CD14-positive monocyte (primary cell): ENCODE measurements at regions not wholly inside any gene's neighbourhood (a gene's known extent, or its start where the extent isn't known, plus 50 kb on each side); places are given as distances from the start of the nearest gene placed in this dataset.

Experiments
- DNase-seq, 3 donors: peaks; one replicate each; pipeline ENCODE4 v3.0.0-alpha.2; 2011 to 2022
- H2AFZ ChIP-seq: 2 replicates; pipeline ENCODE4 v1.6.0; 2012; ENCODE audit warnings: mild to moderate bottlenecking, low read depth, low read length, inconsistent platforms; ENCODE audit not compliant: insufficient read depth, poor library complexity, severe bottlenecking
- H3K27ac ChIP-seq, 2 donors: 1 replicate in 1 of 2; 2 replicates in 1 of 2; pipeline ENCODE4 v1.5.1; 2012 to 2013; ENCODE audit warnings: low read length in 2 of 2, control low read depth in 1 of 2, inconsistent platforms in 1 of 2, low read depth in 1 of 2, mild to moderate bottlenecking in 1 of 2
- H3K27me3 ChIP-seq, 2 donors: one replicate each; pipeline versions ENCODE4 v1.6.0 to v1.6.1; 2011 to 2013; ENCODE audit warnings: low read length in 2 of 2; ENCODE audit not compliant: control insufficient read depth in 2 of 2, insufficient read depth in 2 of 2
- H3K36me3 ChIP-seq, 2 donors: replicated peaks in 1 of 2; 1 replicate in 1 of 2; 2 replicates in 1 of 2; pipeline versions ENCODE4 v1.5.1 to v1.6.1; 2012 to 2013; ENCODE audit warnings: low read length in 2 of 2, control low read depth in 1 of 2, inconsistent platforms in 1 of 2, mild to moderate bottlenecking in 1 of 2; ENCODE audit not compliant: insufficient read depth in 2 of 2, control insufficient read depth in 1 of 2
- H3K4me1 ChIP-seq, 2 donors: 1 replicate in 1 of 2; 2 replicates in 1 of 2; pipeline versions ENCODE4 v1.5.1 to v1.6.1; 2012 to 2013; ENCODE audit warnings: low read length in 2 of 2, control low read depth in 1 of 2, inconsistent platforms in 1 of 2, mild to moderate bottlenecking in 1 of 2, moderate library complexity in 1 of 2; ENCODE audit not compliant: insufficient read depth in 2 of 2, control insufficient read depth in 1 of 2
- H3K4me2 ChIP-seq: replicated peaks from 2 replicates; pipeline ENCODE3; 2012; ENCODE audit warnings: low read length, moderate library complexity, mild to moderate bottlenecking; ENCODE audit not compliant: poor library complexity, severe bottlenecking; ENCODE audit errors: extremely low read depth
- H3K4me3 ChIP-seq, 3 experiments: fragments of 200-600 bp in 1 of 3; sonication (generic) in 1 of 3; replicated peaks in 1 of 3; 1 replicate in 2 of 3; 2 replicates in 1 of 3; pipeline ENCODE4 v1.5.1; 2011 to 2013; ENCODE audit warnings: low read length in 3 of 3, mild to moderate bottlenecking in 3 of 3, control low read depth in 2 of 3, low read depth in 2 of 3, inconsistent platforms in 1 of 3, moderate library complexity in 1 of 3
- H3K79me2 ChIP-seq: 2 replicates; pipeline ENCODE4 v1.6.0; 2012; ENCODE audit warnings: mild to moderate bottlenecking, control low read depth, inconsistent platforms, low read length, moderate library complexity; ENCODE audit not compliant: insufficient read depth
- H3K9ac ChIP-seq: 2 replicates; pipeline ENCODE4 v1.6.0; 2017; ENCODE audit warnings: low read length, mild to moderate bottlenecking; ENCODE audit not compliant: insufficient read depth, poor library complexity, severe bottlenecking
- H3K9me3 ChIP-seq, 2 donors: replicated peaks in 1 of 2; 1 replicate in 1 of 2; 2 replicates in 1 of 2; pipeline versions ENCODE4 v1.5.1 to v1.6.1; 2012 to 2013; ENCODE audit warnings: low read length in 2 of 2, control low read depth in 1 of 2; ENCODE audit not compliant: control insufficient read depth in 1 of 2, insufficient read depth in 1 of 2
- H4K20me1 ChIP-seq: 2 replicates; pipeline ENCODE4 v1.6.0; 2012; ENCODE audit warnings: mild to moderate bottlenecking, low read length, control low read depth, moderate library complexity; ENCODE audit not compliant: insufficient read depth
- H3K27ac Mint-ChIP-seq, 7 donors: one replicate each; pipeline ENCODE4 v1.8.0; 2020; ENCODE audit warnings: mild to moderate bottlenecking in 7 of 7, mixed read lengths in 7 of 7, moderate library complexity in 6 of 7, inconsistent platforms in 2 of 7
- H3K27me3 Mint-ChIP-seq, 3 donors: one replicate each; pipeline ENCODE4 v1.8.0; 2021 to 2022; ENCODE audit warnings: low read depth in 3 of 3, mild to moderate bottlenecking in 3 of 3, mixed read lengths in 3 of 3, moderate library complexity in 3 of 3, inconsistent platforms in 1 of 3
- H3K36me3 Mint-ChIP-seq, 2 donors: one replicate each; pipeline ENCODE4 v1.8.0; 2020; ENCODE audit warnings: mixed read lengths in 2 of 2, inconsistent platforms in 1 of 2, mild to moderate bottlenecking in 1 of 2
- H3K4me1 Mint-ChIP-seq: one replicate; pipeline ENCODE4 v1.8.0; 2020; ENCODE audit warnings: mild to moderate bottlenecking, mixed read lengths
- H3K4me3 Mint-ChIP-seq, 2 donors: one replicate each; pipeline ENCODE4 v1.8.0; 2020; ENCODE audit warnings: mild to moderate bottlenecking in 2 of 2, mixed read lengths in 2 of 2, moderate library complexity in 1 of 2
- H3K9me3 Mint-ChIP-seq, 7 donors: one replicate each; pipeline ENCODE4 v1.8.0; 2020 to 2022; ENCODE audit warnings: mixed read lengths in 7 of 7, mild to moderate bottlenecking in 6 of 7, moderate library complexity in 6 of 7, inconsistent platforms in 2 of 7
- CTCF ChIP-seq: fragments of 200-600 bp; IDR thresholded peaks from one replicate; pipeline ENCODE4 v1.8.0; 2022; ENCODE audit warnings: antibody characterized with exemption, mild to moderate bottlenecking
- WGBS: methylation state at CpG from one replicate; pipeline ENCODE4 v1.1.5; 2013; ENCODE audit warnings: missing lambda C conversion rate; ENCODE audit not compliant: insufficient coverage; 5-methylcytosine and 5-hydroxymethylcytosine counted together
- intact Hi-C, 2 donors: fragments of 100-400 bp; cut with micrococcal nuclease; formaldehyde crosslinking; loops; one replicate each; pipeline versions ENCODE4 v1.15.0 to v1.15.1; 2023

GRCh38 chr16:80046848-80047247 is 446.3 kb upstream of the MAF start:
- Mint-ChIP-seq H3K27me3 (peaks cover 1 to 2% (median 1%) of the 10 kb centered on the region in 3 donors), H3K4me1 (no peaks in the 10 kb centered on the region), H3K4me3 (no peak overlapping the region), H3K27ac (no peak overlapping the region), H3K36me3 (no peaks in the 10 kb centered on the region), H3K9me3 (peaks cover 0 to 3% (median 1%) of the 10 kb centered on the region in 7 donors)
- H3K4me1 ChIP-seq, result no peaks in the 10 kb centered on the region
- intact Hi-C loops, result no loop called here
- no peaks in the 10 kb centered on the region for H3K79me2 ChIP-seq
- no peaks in the 10 kb centered on the region for H3K27me3 ChIP-seq
- no peaks in the 10 kb centered on the region for H3K9me3 ChIP-seq
- no peaks in the 10 kb centered on the region for H4K20me1 ChIP-seq
- H3K27ac ChIP-seq, result no peak overlapping the region
- DNase-seq, result no peak
- H3K9ac ChIP-seq, result no peak overlapping the region
- no peak for TF ChIP-seq CTCF
- H3K4me3 ChIP-seq, result no peak overlapping the region
- no peak overlapping the region for H3K4me2 ChIP-seq
- no peak overlapping the region for H2AFZ ChIP-seq
- WGBS, result no CpG with 5 or more reads among the region's 2 CpGs
- no peaks in the 10 kb centered on the region for H3K36me3 ChIP-seq

DNA sequence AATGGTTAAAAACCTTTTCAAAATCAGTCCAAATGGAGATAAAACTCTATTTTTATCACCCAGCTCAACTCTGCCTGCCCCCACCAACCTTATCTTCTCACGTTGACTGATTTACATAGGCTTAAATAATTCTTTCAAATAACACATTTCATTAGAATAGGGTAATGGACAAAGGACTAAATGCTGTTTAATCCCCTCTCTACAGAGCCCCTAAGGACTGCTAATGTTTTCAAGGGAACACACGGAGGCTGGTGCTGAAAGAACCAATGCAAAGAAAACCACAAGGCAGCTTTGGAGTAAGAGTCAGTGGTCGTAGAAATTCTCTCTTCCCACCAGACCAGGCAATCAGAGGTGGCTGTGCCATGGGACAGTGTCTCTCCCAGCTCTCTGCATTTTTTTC is 445.7 kb upstream of the MAF start:
- no peak overlapping the region for H3K27ac ChIP-seq
- intact Hi-C loops, result no loop called here
- no peaks in the 10 kb centered on the region for H4K20me1 ChIP-seq
- no peak for TF ChIP-seq CTCF
- Mint-ChIP-seq H3K27ac (no peak overlapping the region), H3K27me3 (peaks cover 1 to 2% (median 1%) of the 10 kb centered on the region in 3 donors), H3K4me3 (no peak overlapping the region), H3K9me3 (peaks cover 0 to 3% (median 2%) of the 10 kb centered on the region in 7 donors), H3K4me1 (no peaks in the 10 kb centered on the region), H3K36me3 (no peaks in the 10 kb centered on the region)
- H3K4me3 ChIP-seq, result no peak overlapping the region
- no peak overlapping the region for H2AFZ ChIP-seq
- H3K27me3 ChIP-seq, result no peaks in the 10 kb centered on the region
- WGBS, result 100% methylated on average over 2 of the region's 3 CpGs
- no peaks in the 10 kb centered on the region for H3K79me2 ChIP-seq
- H3K36me3 ChIP-seq, result no peaks in the 10 kb centered on the region
- H3K4me2 ChIP-seq, result no peak overlapping the region
- no peaks in the 10 kb centered on the region for H3K4me1 ChIP-seq
- H3K9ac ChIP-seq, result no peak overlapping the region
- no peaks in the 10 kb centered on the region for H3K9me3 ChIP-seq
- DNase-seq, result no peak
